GM12878 (cell line): ENCODE measurements at regions not wholly inside any gene's neighbourhood (a gene's known extent, or its start where the extent isn't known, plus 50 kb on each side); places are given as distances from the start of the nearest gene placed in this dataset.

Experiments used
- ATAC-seq: fragments of 200-7000 bp; cut with Tn5 transposase; 3 replicates; pipeline ENCODE4 v1.9.1; 2020; ENCODE audit warnings: mild to moderate bottlenecking, moderate library complexity
- BruUV-seq: library from RNA; stranded (reverse); fragments of 400-500 nt; replicated peaks from 2 replicates; lab custom pipeline; 2021; lab: Mats Ljungman, UMichigan
- CTCF ChIA-PET: fragments of 300-600 bp; sonication (Branson Sonifier 250); formaldehyde crosslinking; extraction: SDS; loops from one replicate; lab custom pipeline; 2021; ENCODE audit warnings: inconsistent platforms; lab: Yijun Ruan, JAX
- POLR2A ChIA-PET: fragments of 350-600 bp; formaldehyde crosslinking; extraction: SDS; loops from one replicate; lab custom pipeline; 2021; ENCODE audit warnings: inconsistent platforms; lab: Charles Lee
- RAD21 ChIA-PET: fragments of 300-600 bp; sonication (Branson Sonifier 250); formaldehyde crosslinking; loops from one replicate; lab custom pipeline; 2023; ENCODE audit warnings: antibody characterized with exemption; ENCODE audit not compliant: unreplicated experiment; lab: Charles Lee
- SMC1A ChIA-PET: fragments of 300-600 bp; sonication (Branson Sonifier 250); formaldehyde crosslinking; loops from one replicate; lab custom pipeline; 2023; ENCODE audit not compliant: unreplicated experiment, uncharacterized antibody; lab: Charles Lee
- DNase-seq: peaks from one replicate; pipeline ENCODE4 v3.0.0-alpha.2; 2011; ENCODE audit warnings: low read depth, low spot score
- FAIRE-seq: peaks from 3 replicates; lab custom pipeline; 2011; peaks lifted over from hg19 to GRCh38; lab: Jason Lieb, UNC
- H2AFZ ChIP-seq: 2 replicates; pipeline ENCODE4 v1.6.0; 2011; ENCODE audit warnings: low read depth, low read length, control low read depth; ENCODE audit not compliant: control insufficient read depth
- H3K27ac ChIP-seq: 2 replicates; pipeline ENCODE4 v1.5.1; 2011; ENCODE audit warnings: control low read depth; ENCODE audit not compliant: control insufficient read depth, insufficient read depth
- H3K27me3 ChIP-seq, 2 experiments: replicated peaks in 1 of 2; 2 replicates each; pipeline versions ENCODE4 v1.6.0 to v1.6.1; 2011; ENCODE audit warnings: low read length in 1 of 2; ENCODE audit not compliant: control insufficient read depth in 2 of 2, insufficient read depth in 2 of 2
- H3K36me3 ChIP-seq, 2 experiments: 2 replicates each; pipeline ENCODE4 v1.5.1; 2011; ENCODE audit warnings: low read length in 1 of 2; ENCODE audit not compliant: control insufficient read depth in 2 of 2, insufficient read depth in 2 of 2
- H3K4me1 ChIP-seq: 2 replicates; pipeline ENCODE4 v1.6.1; 2011; ENCODE audit warnings: mild to moderate bottlenecking, low read length, moderate library complexity, mixed read lengths; ENCODE audit not compliant: control insufficient read depth, insufficient read depth
- H3K4me2 ChIP-seq: 2 replicates; pipeline ENCODE4 v1.6.0; 2011; ENCODE audit warnings: control low read depth; ENCODE audit not compliant: control insufficient read depth, insufficient read depth
- H3K4me3 ChIP-seq: fragments of 200-600 bp; sonication (generic); 2 replicates; pipeline ENCODE4 v1.5.1; 2016
- H3K79me2 ChIP-seq: 2 replicates; pipeline ENCODE4 v1.6.0; 2011; ENCODE audit warnings: low read length; ENCODE audit not compliant: control insufficient read depth, insufficient read depth
- H3K9ac ChIP-seq: 2 replicates; pipeline ENCODE4 v1.8.0; 2011; ENCODE audit warnings: low read length, control low read depth, mixed read lengths; ENCODE audit not compliant: control insufficient read depth, insufficient read depth
- H3K9me3 ChIP-seq: replicated peaks from 3 replicates; pipeline ENCODE4 v1.5.1; 2011; ENCODE audit warnings: mild to moderate bottlenecking, low read length; ENCODE audit not compliant: control insufficient read depth, insufficient read depth
- H4K20me1 ChIP-seq: 2 replicates; pipeline ENCODE4 v1.6.0; 2011; ENCODE audit not compliant: control insufficient read depth, insufficient read depth
- CBFB ChIP-seq: IDR thresholded peaks from 2 replicates; pipeline ENCODE4 v1.6.1; 2016; ENCODE audit warnings: antibody characterized with exemption, low read depth
- KLF5 ChIP-seq: fragments of 450-650 bp; IDR thresholded peaks from 2 replicates; pipeline ENCODE4 v1.6.1; 2014; ENCODE audit warnings: mild to moderate bottlenecking; ENCODE audit not compliant: partially characterized antibody
- SMARCA5 ChIP-seq: fragments of 450-650 bp; IDR thresholded peaks from 2 replicates; pipeline ENCODE4 v1.6.1; 2017; ENCODE audit warnings: mild to moderate bottlenecking
- SP1 ChIP-seq: IDR thresholded peaks from one replicate; pipeline ENCODE4 v1.6.1; 2011; ENCODE audit warnings: low read depth, low read length
- SREBF1 ChIP-seq: IDR thresholded peaks from 2 replicates; pipeline ENCODE4 v1.6.1; 2012; ENCODE audit warnings: mild to moderate bottlenecking, low read length
- TBL1XR1 ChIP-seq: IDR thresholded peaks from 2 replicates; pipeline ENCODE4 v1.6.1; 2012; ENCODE audit warnings: low read depth, low read length, improper control_type of control experiment
- TCF3 ChIP-seq: IDR thresholded peaks from 2 replicates; pipeline ENCODE4 v1.6.1; 2012; ENCODE audit warnings: low read depth, mild to moderate bottlenecking, low read length, borderline replicate concordance; ENCODE audit not compliant: insufficient read depth
- YY1 ChIP-seq: IDR thresholded peaks from 2 replicates; pipeline ENCODE4 v1.6.1; 2011; ENCODE audit warnings: low read depth, mild to moderate bottlenecking, low read length
- ZBED1 ChIP-seq: IDR thresholded peaks from 2 replicates; pipeline ENCODE4 v1.6.1; 2016; ENCODE audit warnings: borderline replicate concordance
- ZNF217 ChIP-seq: fragments of 450-650 bp; IDR thresholded peaks from 2 replicates; pipeline ENCODE4 v1.6.1; 2017; ENCODE audit warnings: antibody characterized with exemption, mild to moderate bottlenecking
- WGBS: methylation state at CpG from one replicate; pipeline ENCODE4 v1.1.6; 2016; ENCODE audit warnings: low lambda C conversion rate; ENCODE audit not compliant: insufficient replicate concordance, insufficient coverage; ENCODE audit errors: missing lambda C conversion rate; 5-methylcytosine and 5-hydroxymethylcytosine counted together
- in situ Hi-C: fragments of 300-500 bp; cut with MboI; formaldehyde crosslinking; loops from 9 replicates; pipeline ENCODE4 v1.14.3; 2018; ENCODE audit warnings: mixed read lengths
- intact Hi-C: fragments of 100-400 bp; cut with micrococcal nuclease; formaldehyde crosslinking; loops from one replicate; pipeline ENCODE4 v1.14.2; 2022; ENCODE audit not compliant: unreplicated experiment
- TF ChIP-seq, protein P1 (sequence below): fragments of 450-650 bp; IDR thresholded peaks from 2 replicates; pipeline ENCODE4 v1.6.1; 2017; ENCODE audit warnings: mild to moderate bottlenecking
- TF ChIP-seq, protein P2 (sequence below): IDR thresholded peaks from 2 replicates; pipeline ENCODE4 v1.6.1; 2011; ENCODE audit warnings: low read depth, mild to moderate bottlenecking, low read length, moderate library complexity, borderline replicate concordance; ENCODE audit errors: extremely low read depth
- TF ChIP-seq, protein P3 (sequence below): fragments of 450-650 bp; formaldehyde crosslinking; IDR thresholded peaks from 2 replicates; pipeline ENCODE4 v1.4.0; 2022; ENCODE audit warnings: mild to moderate bottlenecking, moderate library complexity
- TF ChIP-seq, protein P4 (sequence below): IDR thresholded peaks from 2 replicates; pipeline ENCODE4 v1.6.1; 2011; ENCODE audit warnings: borderline replicate concordance, low read depth, mild to moderate bottlenecking, moderate library complexity, low read length; ENCODE audit not compliant: insufficient read depth, poor library complexity, severe bottlenecking
- TF ChIP-seq, protein P5 (sequence below): fragments of 450-650 bp; IDR thresholded peaks from 2 replicates; pipeline ENCODE4 v1.6.1; 2017; ENCODE audit warnings: low read depth, mild to moderate bottlenecking, moderate library complexity

DNA sequence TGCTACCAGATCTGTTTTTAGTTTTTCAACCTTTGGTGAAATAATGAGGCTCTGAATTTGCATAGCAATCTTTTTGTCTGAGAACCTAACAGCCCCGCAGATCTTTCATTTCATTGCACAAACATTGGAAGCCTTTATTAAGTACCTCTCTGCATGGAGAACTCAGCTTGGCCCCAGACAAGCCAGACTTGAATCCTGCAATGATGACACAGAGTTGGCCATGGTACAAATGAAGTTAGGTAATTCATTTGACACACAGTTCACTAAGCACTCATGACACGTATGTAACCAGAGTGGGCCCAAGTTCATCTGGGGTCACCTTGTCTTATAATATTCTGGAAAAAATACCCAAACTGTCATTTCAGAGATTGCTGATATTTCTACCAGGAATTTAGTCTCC, 439.1 kb upstream of the ID2 start:
- no peaks in the 10 kb centered on the region for H3K79me2 ChIP-seq
- CTCF ChIA-PET, result interaction anchor here (1.2 to 1.7 kb wide), 2 partner anchors 9 to 35 kb away, joined by 4 to 6 read pairs; no protein-coding TSS in a partner anchor
- H3K4me1 ChIP-seq, result peaks cover 17% of the 10 kb centered on the region
- no peak overlapping the region for H3K27ac ChIP-seq
- intact Hi-C loops, result loop anchor here (5.0 kb wide), 1 partner anchor 35 kb away; no protein-coding TSS in a partner anchor
- H3K9me3 ChIP-seq, result peaks cover 40% of the 10 kb centered on the region
- no peak for DNase-seq
- POLR2A ChIA-PET, result interaction anchor here (0.6 to 1.1 kb wide), 2 partner anchors 8 to 1038 kb away, joined by 4 read pairs; no protein-coding TSS in a partner anchor
- WGBS, result 73% methylated on average over 2 of the region's 2 CpGs
- no peak overlapping the region for H2AFZ ChIP-seq
- no peak overlapping the region for H3K4me2 ChIP-seq
- H4K20me1 ChIP-seq, result no peaks in the 10 kb centered on the region
- H3K27me3 ChIP-seq, result no peaks in the 10 kb centered on the region
- no peak overlapping the region for H3K9ac ChIP-seq
- no peak for ATAC-seq
- no peak for FAIRE-seq
- no peak overlapping the region for H3K4me3 ChIP-seq
- RAD21 ChIA-PET, result interaction anchor here (0.9 kb wide), 1 partner anchor 10 kb away, joined by 3 read pairs; no protein-coding TSS in a partner anchor
- peaks cover 0 to 2% of the 10 kb centered on the region in 2 experiments; a peak in 1 of 4 replicates for H3K36me3 ChIP-seq
- SMC1A ChIA-PET, result interaction anchor here (1.1 kb wide), 1 partner anchor 8 kb away, joined by 5 read pairs; no protein-coding TSS in a partner anchor
- in situ Hi-C loops, result no loop called here
- BruUV-seq, result no TSS peak
- no peak for TF ChIP-seq TCF3
- TF ChIP-seq ZBED1, result no peak
- TF ChIP-seq, protein P1, sequence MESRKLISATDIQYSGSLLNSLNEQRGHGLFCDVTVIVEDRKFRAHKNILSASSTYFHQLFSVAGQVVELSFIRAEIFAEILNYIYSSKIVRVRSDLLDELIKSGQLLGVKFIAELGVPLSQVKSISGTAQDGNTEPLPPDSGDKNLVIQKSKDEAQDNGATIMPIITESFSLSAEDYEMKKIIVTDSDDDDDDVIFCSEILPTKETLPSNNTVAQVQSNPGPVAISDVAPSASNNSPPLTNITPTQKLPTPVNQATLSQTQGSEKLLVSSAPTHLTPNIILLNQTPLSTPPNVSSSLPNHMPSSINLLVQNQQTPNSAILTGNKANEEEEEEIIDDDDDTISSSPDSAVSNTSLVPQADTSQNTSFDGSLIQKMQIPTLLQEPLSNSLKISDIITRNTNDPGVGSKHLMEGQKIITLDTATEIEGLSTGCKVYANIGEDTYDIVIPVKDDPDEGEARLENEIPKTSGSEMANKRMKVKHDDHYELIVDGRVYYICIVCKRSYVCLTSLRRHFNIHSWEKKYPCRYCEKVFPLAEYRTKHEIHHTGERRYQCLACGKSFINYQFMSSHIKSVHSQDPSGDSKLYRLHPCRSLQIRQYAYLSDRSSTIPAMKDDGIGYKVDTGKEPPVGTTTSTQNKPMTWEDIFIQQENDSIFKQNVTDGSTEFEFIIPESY, result no peak
- no peak for TF ChIP-seq SMARCA5
- TF ChIP-seq, protein P2, sequence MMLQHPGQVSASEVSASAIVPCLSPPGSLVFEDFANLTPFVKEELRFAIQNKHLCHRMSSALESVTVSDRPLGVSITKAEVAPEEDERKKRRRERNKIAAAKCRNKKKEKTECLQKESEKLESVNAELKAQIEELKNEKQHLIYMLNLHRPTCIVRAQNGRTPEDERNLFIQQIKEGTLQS, result no peak
- no peak for TF ChIP-seq YY1
- no peak for TF ChIP-seq ZNF217
- TF ChIP-seq KLF5, result no peak
- TF ChIP-seq, protein P3, sequence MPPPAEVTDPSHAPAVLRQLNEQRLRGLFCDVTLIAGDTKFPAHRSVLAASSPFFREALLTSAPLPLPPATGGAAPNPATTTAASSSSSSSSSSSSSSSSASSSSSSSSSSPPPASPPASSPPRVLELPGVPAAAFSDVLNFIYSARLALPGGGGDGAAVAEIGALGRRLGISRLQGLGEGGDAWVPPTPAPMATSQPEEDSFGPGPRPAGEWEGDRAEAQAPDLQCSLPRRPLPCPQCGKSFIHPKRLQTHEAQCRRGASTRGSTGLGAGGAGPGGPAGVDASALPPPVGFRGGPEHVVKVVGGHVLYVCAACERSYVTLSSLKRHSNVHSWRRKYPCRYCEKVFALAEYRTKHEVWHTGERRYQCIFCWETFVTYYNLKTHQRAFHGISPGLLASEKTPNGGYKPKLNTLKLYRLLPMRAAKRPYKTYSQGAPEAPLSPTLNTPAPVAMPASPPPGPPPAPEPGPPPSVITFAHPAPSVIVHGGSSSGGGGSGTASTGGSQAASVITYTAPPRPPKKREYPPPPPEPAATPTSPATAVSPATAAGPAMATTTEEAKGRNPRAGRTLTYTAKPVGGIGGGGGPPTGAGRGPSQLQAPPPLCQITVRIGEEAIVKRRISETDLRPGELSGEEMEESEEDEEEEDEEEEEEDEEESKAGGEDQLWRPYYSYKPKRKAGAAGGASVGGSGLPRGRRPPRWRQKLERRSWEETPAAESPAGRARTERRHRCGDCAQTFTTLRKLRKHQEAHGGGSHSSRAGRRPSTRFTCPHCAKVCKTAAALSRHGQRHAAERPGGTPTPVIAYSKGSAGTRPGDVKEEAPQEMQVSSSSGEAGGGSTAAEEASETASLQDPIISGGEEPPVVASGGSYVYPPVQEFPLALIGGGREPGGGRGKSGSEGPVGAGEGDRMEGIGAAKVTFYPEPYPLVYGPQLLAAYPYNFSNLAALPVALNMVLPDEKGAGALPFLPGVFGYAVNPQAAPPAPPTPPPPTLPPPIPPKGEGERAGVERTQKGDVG (CRISPR knock-in tag), result no peak
- no peak for TF ChIP-seq TBL1XR1
- no peak for TF ChIP-seq SP1
- TF ChIP-seq SREBF1, result no peak
- TF ChIP-seq, protein P4, sequence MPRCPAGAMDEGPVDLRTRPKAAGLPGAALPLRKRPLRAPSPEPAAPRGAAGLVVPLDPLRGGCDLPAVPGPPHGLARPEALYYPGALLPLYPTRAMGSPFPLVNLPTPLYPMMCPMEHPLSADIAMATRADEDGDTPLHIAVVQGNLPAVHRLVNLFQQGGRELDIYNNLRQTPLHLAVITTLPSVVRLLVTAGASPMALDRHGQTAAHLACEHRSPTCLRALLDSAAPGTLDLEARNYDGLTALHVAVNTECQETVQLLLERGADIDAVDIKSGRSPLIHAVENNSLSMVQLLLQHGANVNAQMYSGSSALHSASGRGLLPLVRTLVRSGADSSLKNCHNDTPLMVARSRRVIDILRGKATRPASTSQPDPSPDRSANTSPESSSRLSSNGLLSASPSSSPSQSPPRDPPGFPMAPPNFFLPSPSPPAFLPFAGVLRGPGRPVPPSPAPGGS, result no peak
- TF ChIP-seq, protein P5, sequence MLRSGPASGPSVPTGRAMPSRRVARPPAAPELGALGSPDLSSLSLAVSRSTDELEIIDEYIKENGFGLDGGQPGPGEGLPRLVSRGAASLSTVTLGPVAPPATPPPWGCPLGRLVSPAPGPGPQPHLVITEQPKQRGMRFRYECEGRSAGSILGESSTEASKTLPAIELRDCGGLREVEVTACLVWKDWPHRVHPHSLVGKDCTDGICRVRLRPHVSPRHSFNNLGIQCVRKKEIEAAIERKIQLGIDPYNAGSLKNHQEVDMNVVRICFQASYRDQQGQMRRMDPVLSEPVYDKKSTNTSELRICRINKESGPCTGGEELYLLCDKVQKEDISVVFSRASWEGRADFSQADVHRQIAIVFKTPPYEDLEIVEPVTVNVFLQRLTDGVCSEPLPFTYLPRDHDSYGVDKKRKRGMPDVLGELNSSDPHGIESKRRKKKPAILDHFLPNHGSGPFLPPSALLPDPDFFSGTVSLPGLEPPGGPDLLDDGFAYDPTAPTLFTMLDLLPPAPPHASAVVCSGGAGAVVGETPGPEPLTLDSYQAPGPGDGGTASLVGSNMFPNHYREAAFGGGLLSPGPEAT, result no peak
- TF ChIP-seq CBFB, result no peak
